H1 (cell line): ENCODE measurements at regions not wholly inside any gene's neighbourhood (a gene's known extent, or its start where the extent isn't known, plus 50 kb on each side); places are given as distances from the start of the nearest gene placed in this dataset.

Experiments used
- CTCF ChIP-seq, 3 experiments: IDR thresholded peaks; 1 replicate in 2 of 3; 2 replicates in 1 of 3; pipeline versions ENCODE4 v1.5.1 to v1.6.1; 2011; ENCODE audit warnings: low read length in 3 of 3, mild to moderate bottlenecking in 3 of 3, inconsistent platforms in 2 of 3, low read depth in 1 of 3, moderate library complexity in 1 of 3; ENCODE audit not compliant: insufficient read depth in 1 of 3; ENCODE audit errors: control extremely low read depth in 1 of 3
- EP300 ChIP-seq, 2 experiments: IDR thresholded peaks; 1 replicate in 1 of 2; 2 replicates in 1 of 2; pipeline ENCODE4 v1.6.1; 2011 to 2012; ENCODE audit warnings: low read depth in 2 of 2, low read length in 2 of 2, mild to moderate bottlenecking in 2 of 2, borderline replicate concordance in 1 of 2, inconsistent platforms in 1 of 2, moderate library complexity in 1 of 2
- KDM1A ChIP-seq: fragments of 200-600, 300-600 bp; sonication (generic); IDR thresholded peaks from 2 replicates; pipeline ENCODE4 v1.7.1; 2016; ENCODE audit warnings: mild to moderate bottlenecking, low read length, borderline replicate concordance
- MAFK ChIP-seq: IDR thresholded peaks from 2 replicates; pipeline ENCODE4 v1.6.1; 2012; ENCODE audit warnings: low read depth, mild to moderate bottlenecking, improper control_type of control experiment, low read length
- POLR2A ChIP-seq, 2 experiments: IDR thresholded peaks; 1 replicate in 1 of 2; 2 replicates in 1 of 2; pipeline ENCODE4 v1.6.1; 2011; ENCODE audit warnings: low read depth in 2 of 2, low read length in 2 of 2, mild to moderate bottlenecking in 2 of 2; ENCODE audit errors: control extremely low read depth in 1 of 2
- RAD21 ChIP-seq, 2 experiments: IDR thresholded peaks in 1 of 2; conservative IDR thresholded peaks in 1 of 2; 2 replicates each; pipeline ENCODE4 v1.6.1; 2011; ENCODE audit warnings: low read depth in 2 of 2, low read length in 2 of 2, improper control_type of control experiment in 1 of 2, inconsistent platforms in 1 of 2, mild to moderate bottlenecking in 1 of 2, moderate library complexity in 1 of 2
- TAF1 ChIP-seq: IDR thresholded peaks from 2 replicates; pipeline ENCODE4 v1.6.1; 2011; ENCODE audit warnings: mild to moderate bottlenecking, low read depth, low read length
- YY1 ChIP-seq: IDR thresholded peaks from 2 replicates; pipeline ENCODE4 v1.6.1; 2011; ENCODE audit warnings: low read depth, mild to moderate bottlenecking, low read length

- no peak for TF ChIP-seq CTCF (IDR thresholded peaks at IDR 0.05; ENCODE audit: control extremely low read depth in 1 of 3, insufficient read depth in 1 of 3, low read depth in 1 of 3, low read length in 3 of 3)
- no peak for TF ChIP-seq MAFK
- TF ChIP-seq POLR2A (IDR thresholded peaks at IDR 0.05; ENCODE audit: control extremely low read depth in 1 of 2, low read depth in 2 of 2, low read length in 2 of 2): no peak
- TF ChIP-seq TAF1: no peak
- TF ChIP-seq KDM1A: no peak
- no peak for TF ChIP-seq EP300 (IDR thresholded peaks at IDR 0.05; ENCODE audit: borderline replicate concordance in 1 of 2, low read depth in 2 of 2, low read length in 2 of 2)
- no peak for TF ChIP-seq RAD21 (IDR thresholded peaks at IDR 0.05 in 1 of 2, conservative IDR thresholded peaks at IDR 0.05 in 1 of 2; ENCODE audit: low read depth in 2 of 2, low read length in 2 of 2)
- no peak for TF ChIP-seq YY1
These were observed 419.4 kb downstream of the CENPC start for GRCh38 chr4:67125636-67126514.
